GM18517 (cell line): ENCODE measurements at regions not wholly inside any gene's neighbourhood (a gene's known extent, or its start where the extent isn't known, plus 50 kb on each side); places are given as distances from the start of the nearest gene placed in this dataset.
A peak's percentile ranks its signal among the peaks of the same experiment; 100 is the strongest.

Experiments used
- ATAC-seq: cut with Tn5 transposase; IDR thresholded peaks from one replicate; pipeline ENCODE4 v1.9.1; 2021; ENCODE audit warnings: mild to moderate bottlenecking, moderate library complexity; ENCODE audit not compliant: unreplicated experiment

DNA sequence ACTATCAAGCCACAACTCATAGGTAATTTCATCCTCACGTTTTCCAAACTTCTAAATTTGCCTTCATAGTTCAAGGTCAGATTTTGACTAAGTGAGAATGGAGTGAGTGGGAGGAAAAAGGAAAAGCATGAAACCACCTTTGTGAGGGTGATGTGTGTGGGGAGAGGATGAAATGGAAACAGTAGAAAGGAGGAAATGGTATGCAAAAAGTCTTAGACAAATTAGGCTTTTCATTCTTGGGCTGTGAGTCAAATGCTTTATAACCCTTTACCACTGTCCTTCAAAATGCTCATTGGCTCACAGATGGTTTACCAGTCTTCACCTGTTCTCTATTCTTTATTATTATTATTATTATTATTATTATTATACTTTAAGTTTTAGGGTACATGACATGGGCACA lies 127.2 kb downstream of the RAP2A start:
- no peak for ATAC-seq

DNA sequence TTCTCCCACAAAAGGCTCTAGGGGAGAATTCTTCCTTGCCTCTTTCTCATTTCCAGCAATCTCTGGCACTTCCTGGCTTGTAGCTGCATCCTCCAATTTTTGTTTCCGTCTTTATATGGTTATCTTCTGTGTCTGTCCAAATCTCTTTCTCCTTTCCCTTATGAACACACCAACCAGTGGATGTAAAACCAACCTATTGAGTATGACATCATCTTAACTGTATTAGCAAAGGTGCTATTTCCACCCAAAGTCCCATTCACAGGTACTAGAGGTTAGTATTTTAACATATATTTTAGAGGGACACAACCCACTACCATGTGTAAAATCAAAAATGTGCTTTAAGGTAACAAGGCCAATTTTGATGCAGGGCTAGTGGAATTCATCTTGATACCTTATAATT lies 129.0 kb downstream of the RAP2A start:
- no peak for ATAC-seq

GRCh38 chr13:97564956-97565355 lies 131.0 kb downstream of the RAP2A start:
- ATAC-seq, result no peak

- no peak for ATAC-seq
Observed at GRCh38 chr13:97565906-97566305, 131.9 kb downstream of the RAP2A start.

- no peak for ATAC-seq
Observed at GRCh38 chr13:97566907-97567306, 132.9 kb downstream of the RAP2A start.

DNA sequence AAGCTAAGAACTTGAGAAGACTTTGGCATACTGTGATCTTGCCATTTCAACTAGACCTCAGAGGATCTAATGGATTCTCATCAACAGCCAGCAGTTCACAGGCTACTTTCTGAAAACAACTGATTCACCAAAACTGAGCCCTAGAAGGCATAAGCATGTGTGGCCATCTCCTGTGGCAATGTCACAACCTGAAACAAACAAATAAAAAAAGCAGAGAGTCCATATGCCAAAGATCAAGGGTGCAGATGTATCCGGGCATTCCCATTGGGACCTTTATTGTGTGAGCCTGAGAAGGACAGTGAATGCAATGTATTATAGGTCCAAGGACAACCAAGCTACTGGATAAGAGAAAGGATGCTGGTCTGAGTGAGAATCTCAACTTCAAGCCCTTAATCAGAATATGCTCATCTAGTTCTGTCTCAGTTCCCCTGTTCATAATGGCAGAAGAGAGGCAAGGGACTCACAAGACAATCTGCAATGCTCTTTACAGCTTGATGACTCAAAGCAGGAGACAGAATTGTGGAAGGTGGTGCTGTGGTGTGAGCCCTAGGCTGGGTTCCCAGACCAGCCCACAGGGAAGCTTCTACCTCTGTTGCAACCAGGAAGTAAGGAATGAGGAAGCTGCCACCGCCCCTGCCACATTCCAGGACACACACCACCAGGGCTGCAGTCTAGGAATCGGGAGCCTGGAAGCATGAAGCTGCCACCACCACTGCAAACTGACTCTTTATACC lies 133.7 kb downstream of the RAP2A start:
- ATAC-seq, result peak; percentile 94

- no peak for ATAC-seq
Observed at GRCh38 chr13:97568850-97569249, 134.9 kb downstream of the RAP2A start.

- no peak for ATAC-seq
Observed at GRCh38 chr13:97569841-97570240, 135.9 kb downstream of the RAP2A start.

DNA sequence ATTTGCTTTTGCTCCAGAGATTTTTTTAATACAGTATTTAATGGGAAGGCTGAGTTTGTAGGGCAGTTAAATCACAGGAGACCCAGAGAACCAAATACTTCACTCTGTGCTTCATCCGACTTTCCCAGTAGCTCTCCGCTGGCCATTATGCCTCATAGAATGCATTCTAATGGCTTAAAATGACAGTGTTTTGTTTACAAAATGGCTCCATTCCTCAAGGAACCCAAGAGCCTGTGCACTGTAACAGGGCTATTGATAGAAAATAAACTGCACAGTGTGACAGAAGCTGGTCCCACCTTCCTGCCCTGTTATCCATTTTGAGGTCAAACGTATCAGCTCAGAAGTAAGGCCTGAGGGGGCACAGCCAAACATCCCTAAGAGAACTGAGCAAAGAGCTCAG lies 136.5 kb downstream of the RAP2A start:
- ATAC-seq, result no peak

DNA sequence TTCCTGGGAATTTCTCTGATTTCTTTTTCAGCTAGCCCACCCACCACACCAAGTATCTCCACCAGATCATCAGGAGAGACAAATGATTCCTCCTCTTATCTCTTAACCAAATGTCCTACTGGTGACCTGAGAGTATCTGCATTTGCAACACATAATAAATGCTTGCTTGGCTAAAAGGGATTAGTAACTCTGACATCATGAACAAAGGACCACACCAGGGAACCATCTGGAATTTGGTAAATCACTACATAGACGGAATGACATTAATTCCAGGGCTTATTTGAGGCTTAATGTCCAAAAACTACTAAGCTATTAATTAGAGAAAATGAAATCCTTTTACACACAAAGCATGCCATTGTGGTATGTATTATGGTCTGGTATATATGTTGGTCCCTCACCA lies 139.0 kb downstream of the RAP2A start:
- ATAC-seq, result no peak

GRCh38 chr13:97574926-97575325 lies 141.0 kb downstream of the RAP2A start:
- ATAC-seq, result peak; percentile 52

GRCh38 chr13:97577026-97577425 lies 143.1 kb downstream of the RAP2A start:
- ATAC-seq, result no peak

GRCh38 chr13:97582170-97582569 lies 148.2 kb downstream of the RAP2A start:
- ATAC-seq, result no peak

DNA sequence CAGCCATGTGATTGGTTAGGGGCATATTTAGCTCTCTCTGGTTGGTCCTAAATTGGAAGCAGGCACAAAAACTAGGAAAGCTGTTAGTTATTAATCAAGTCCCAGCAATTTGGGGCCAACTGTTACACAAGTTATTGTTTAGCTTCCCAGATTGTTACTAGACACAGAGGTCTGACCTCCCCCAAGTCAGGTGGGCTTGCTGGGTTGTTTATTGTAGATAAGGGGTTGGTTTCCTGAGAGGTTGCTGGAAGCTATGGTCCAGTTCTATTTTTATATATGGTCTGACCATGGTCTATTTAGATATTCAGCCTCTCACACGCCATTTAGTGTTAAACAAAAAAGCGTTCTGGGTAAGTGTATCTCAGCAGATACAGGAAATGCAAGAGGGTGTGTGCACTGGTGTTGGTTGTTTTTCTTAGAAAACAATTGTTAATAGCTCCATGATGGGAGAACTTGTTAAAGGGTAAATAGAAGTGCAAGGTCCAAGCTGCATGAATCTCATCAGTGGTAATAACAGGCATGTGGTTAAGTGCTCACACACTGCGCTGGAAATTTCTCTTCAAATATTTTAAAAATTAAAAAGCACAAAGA lies 150.0 kb downstream of the RAP2A start:
- ATAC-seq, result no peak

- no peak for ATAC-seq
Observed at GRCh38 chr13:97586941-97587340, 153.0 kb downstream of the RAP2A start.

DNA sequence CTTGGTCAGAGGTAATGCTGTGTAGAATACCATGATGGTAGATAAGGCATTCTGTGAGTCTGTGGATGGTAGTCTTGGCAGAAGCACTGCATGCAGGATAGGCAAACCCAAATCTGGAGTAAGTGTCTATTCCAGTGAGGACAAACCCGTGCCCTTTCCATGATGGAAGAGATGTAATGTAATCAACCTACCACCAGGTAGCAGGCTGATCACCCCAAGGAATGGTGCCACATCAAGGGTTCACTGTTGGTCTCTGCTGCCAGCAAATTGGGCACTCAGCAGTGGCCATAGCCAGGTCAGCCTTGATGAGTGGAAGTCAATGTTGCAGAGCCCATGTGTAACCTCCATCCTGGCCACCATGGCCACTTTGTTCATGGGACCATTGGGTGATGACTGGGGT lies 155.0 kb downstream of the RAP2A start:
- ATAC-seq, result no peak

DNA sequence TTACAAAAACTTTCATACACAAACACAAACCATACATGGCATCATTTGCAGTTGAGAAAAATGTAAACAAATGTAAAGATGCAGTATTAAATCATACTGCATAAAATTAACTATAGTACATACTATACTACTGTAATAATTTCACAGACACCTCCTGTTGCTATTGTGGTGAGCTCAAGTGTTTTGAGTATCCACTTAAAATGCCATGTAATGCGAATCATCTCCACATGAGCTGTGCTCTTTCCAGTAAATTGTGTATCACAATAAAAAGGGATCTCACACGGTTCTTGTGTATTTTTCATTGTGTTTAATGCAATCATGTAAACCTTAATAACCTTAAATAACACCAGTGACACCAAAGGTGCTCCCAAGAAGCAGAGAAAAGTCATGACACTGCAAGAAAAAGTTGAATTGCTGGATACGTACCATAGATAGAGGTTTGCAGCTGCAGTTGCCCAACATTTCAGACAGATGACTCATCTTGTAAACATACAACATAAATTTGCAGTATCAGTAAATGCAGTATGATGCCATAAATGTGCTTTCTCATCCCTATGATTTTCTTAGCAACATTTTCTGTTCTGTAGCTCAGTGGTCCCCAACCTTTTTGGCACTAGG lies 166.6 kb downstream of the RAP2A start:
- ATAC-seq, result no peak

GRCh38 chr13:97615266-97615665 lies 181.3 kb downstream of the RAP2A start:
- ATAC-seq, result no peak

DNA sequence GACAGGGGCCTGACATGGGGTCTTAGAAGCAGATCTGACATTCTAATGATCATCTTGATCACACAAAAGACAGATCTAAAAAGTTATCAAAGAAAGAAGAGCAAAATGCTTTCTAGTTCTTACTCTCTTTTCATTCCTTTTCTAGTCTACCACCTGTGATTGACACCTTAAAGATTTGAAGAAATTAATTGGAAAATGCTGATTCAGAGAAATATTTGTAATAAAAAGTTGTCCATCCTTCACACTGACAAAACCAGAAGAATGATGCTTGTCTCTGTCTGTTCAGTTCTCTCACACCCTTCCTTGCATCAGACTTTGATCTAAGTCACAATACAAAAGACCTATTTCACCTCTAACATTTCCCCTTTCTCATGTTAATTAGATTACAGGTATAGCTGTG lies 182.4 kb downstream of the RAP2A start:
- no peak for ATAC-seq

GRCh38 chr13:97621025-97621424 lies 187.1 kb downstream of the RAP2A start:
- no peak for ATAC-seq

- no peak for ATAC-seq
Observed at GRCh38 chr13:97621631-97622030, 187.7 kb downstream of the RAP2A start.

- ATAC-seq, result no peak
Observed at GRCh38 chr13:97627566-97627965, 193.6 kb downstream of the RAP2A start.
